Neural progenitor cell (in vitro differentiated cells): ENCODE measurements at regions not wholly inside any gene's neighbourhood (a gene's known extent, or its start where the extent isn't known, plus 50 kb on each side); places are given as distances from the start of the nearest gene placed in this dataset.
A peak's percentile ranks its signal among the peaks of the same experiment; 100 is the strongest.

ENCODE experiments used
- DNase-seq: peaks from one replicate; pipeline ENCODE4 v3.0.0-alpha.2; 2016; ENCODE audit warnings: low spot score
- H2AFZ ChIP-seq: fragments of 200-600 bp; sonication (generic); replicated peaks from 2 replicates; pipeline ENCODE4 v1.6.1; 2016; ENCODE audit warnings: antibody characterized with exemption
- H3F3A ChIP-seq: fragments of 200-600 bp; sonication (generic); 2 replicates; pipeline ENCODE4 v1.6.1; 2016; ENCODE audit warnings: antibody characterized with exemption, low read depth
- H3K27ac ChIP-seq: fragments of 200-600 bp; sonication (generic); 2 replicates; pipeline ENCODE4 v1.5.1; 2016; ENCODE audit warnings: mild to moderate bottlenecking
- H3K27me3 ChIP-seq: fragments of 200-600 bp; sonication (generic); 2 replicates; pipeline ENCODE4 v1.6.1; 2016; ENCODE audit warnings: mild to moderate bottlenecking, moderate library complexity
- H3K36me3 ChIP-seq: fragments of 200-600 bp; sonication (generic); 2 replicates; pipeline ENCODE4 v1.5.1; 2016
- H3K4me1 ChIP-seq: fragments of 200-600 bp; sonication (generic); 2 replicates; pipeline ENCODE4 v1.6.1; 2016; ENCODE audit warnings: mixed run types
- H3K4me2 ChIP-seq: fragments of 200-600 bp; sonication (generic); 2 replicates; pipeline ENCODE4 v1.6.1; 2016
- H3K4me3 ChIP-seq: fragments of 200-600 bp; sonication (generic); 2 replicates; pipeline ENCODE4 v1.5.1; 2016
- H3K79me2 ChIP-seq: fragments of 200-600 bp; sonication (generic); 2 replicates; pipeline ENCODE4 v1.6.1; 2016; ENCODE audit warnings: low read depth
- H3K9ac ChIP-seq: fragments of 200-600 bp; sonication (generic); 2 replicates; pipeline ENCODE4 v1.6.1; 2016
- H3K9me3 ChIP-seq: fragments of 200-600 bp; sonication (generic); 2 replicates; pipeline ENCODE4 v1.5.1; 2016; ENCODE audit warnings: low read depth
- H4K20me1 ChIP-seq: fragments of 200-600 bp; sonication (generic); 2 replicates; pipeline ENCODE4 v1.6.1; 2016; ENCODE audit warnings: low read depth
- H3K27ac Mint-ChIP-seq: 3 replicates; pipeline ENCODE4 v1.8.0; 2021; ENCODE audit warnings: mixed read lengths
- H3K27me3 Mint-ChIP-seq: 2 replicates; pipeline ENCODE4 v1.8.0; 2022; ENCODE audit warnings: low read depth, mild to moderate bottlenecking, inconsistent platforms, moderate library complexity, mixed read lengths; ENCODE audit not compliant: insufficient read depth
- H3K36me3 Mint-ChIP-seq: 3 replicates; pipeline ENCODE4 v1.8.0; 2021; ENCODE audit warnings: mixed read lengths
- H3K4me1 Mint-ChIP-seq: 3 replicates; pipeline ENCODE4 v1.8.0; 2021; ENCODE audit warnings: mixed read lengths
- H3K4me3 Mint-ChIP-seq: 3 replicates; pipeline ENCODE4 v1.8.0; 2021; ENCODE audit warnings: mild to moderate bottlenecking, moderate library complexity, mixed read lengths
- H3K9me3 Mint-ChIP-seq: 3 replicates; pipeline ENCODE4 v1.8.0; 2020; ENCODE audit warnings: mixed read lengths
- EZH2 ChIP-seq: fragments of 200-600 bp; sonication (generic); IDR thresholded peaks from 2 replicates; pipeline ENCODE4 v1.6.1; 2017; ENCODE audit warnings: antibody characterized with exemption, mild to moderate bottlenecking, moderate library complexity
- EZH2phosphoT487 ChIP-seq: fragments of 200-600 bp; sonication (generic); IDR thresholded peaks from 2 replicates; pipeline ENCODE4 v1.6.1; 2017; ENCODE audit warnings: antibody characterized with exemption
- TF ChIP-seq, protein P1 (sequence below): fragments of 200-600 bp; sonication (generic); IDR thresholded peaks from 2 replicates; pipeline ENCODE4 v1.5.1; 2017; ENCODE audit warnings: antibody characterized with exemption, mild to moderate bottlenecking

DNA sequence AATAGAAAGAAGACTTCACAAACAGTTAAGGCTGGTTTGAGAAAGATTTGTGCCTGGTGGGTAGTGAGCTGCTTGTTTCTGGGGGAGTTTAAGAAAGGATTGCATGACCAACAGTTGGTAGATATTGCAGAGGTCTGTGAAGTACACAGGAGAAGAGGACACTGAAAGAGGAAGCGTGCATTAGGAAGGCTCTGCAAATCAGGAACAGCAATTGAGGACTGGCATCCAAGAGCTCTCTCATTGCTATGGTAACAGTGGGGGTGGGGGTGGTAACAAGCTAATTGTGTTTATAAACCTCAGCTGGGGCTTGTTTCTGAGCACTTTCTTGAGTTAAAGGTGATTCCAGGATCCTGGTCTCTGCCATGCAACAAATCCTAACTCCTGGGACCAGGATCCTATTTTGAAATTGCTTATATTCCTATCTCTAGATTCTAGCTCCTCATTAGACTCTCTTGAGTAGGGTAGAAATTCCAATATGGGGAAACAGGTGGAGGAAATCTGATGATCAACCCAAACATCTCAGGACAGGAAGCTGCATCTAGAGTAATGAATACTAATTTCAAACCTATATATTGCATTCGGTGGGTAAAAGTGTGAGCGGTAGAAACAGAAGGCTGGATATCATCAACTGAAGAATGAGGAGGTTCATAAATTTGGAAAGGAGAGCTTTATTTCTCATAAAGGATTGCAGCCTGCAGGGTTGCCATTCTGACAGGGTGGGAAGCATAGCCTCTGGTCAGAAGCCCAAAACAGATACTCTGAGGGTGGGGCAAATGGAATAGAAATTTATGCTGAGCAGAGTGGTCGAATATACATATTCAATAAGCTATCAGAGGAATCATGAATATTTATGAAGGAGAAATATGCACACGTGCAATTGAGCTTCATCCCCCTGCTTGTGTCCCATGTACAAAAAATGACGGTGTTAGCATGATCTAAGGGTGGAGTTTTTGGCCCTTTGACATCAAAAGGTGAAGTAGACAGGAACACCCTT, 79.4 kb downstream of the PTTG1 start:
- no peaks in the 10 kb centered on the region for H3K9me3 Mint-ChIP-seq
- Histone ChIP-seq H2AFZ (peak overlapping the region; percentile 85), H3K4me1 (peaks cover 6% of the 10 kb centered on the region), H3K27ac (no peak overlapping the region), H3K36me3 (no peaks in the 10 kb centered on the region), H3K9me3 (no peaks in the 10 kb centered on the region), H3K79me2 (no peaks in the 10 kb centered on the region), H3K27me3 (no peaks in the 10 kb centered on the region), H4K20me1 (no peaks in the 10 kb centered on the region), H3K9ac (no peak overlapping the region), H3K4me3 (no peak overlapping the region), H3F3A (no peaks in the 10 kb centered on the region), H3K4me2 (peak overlapping the region; percentile 13)
- no peaks in the 10 kb centered on the region for H3K36me3 Mint-ChIP-seq
- H3K4me1 Mint-ChIP-seq: peaks cover 13% of the 10 kb centered on the region
- no peak overlapping the region for H3K27ac Mint-ChIP-seq
- no peak for TF ChIP-seq EZH2phosphoT487
- no peak for TF ChIP-seq EZH2
- TF ChIP-seq, protein P1, sequence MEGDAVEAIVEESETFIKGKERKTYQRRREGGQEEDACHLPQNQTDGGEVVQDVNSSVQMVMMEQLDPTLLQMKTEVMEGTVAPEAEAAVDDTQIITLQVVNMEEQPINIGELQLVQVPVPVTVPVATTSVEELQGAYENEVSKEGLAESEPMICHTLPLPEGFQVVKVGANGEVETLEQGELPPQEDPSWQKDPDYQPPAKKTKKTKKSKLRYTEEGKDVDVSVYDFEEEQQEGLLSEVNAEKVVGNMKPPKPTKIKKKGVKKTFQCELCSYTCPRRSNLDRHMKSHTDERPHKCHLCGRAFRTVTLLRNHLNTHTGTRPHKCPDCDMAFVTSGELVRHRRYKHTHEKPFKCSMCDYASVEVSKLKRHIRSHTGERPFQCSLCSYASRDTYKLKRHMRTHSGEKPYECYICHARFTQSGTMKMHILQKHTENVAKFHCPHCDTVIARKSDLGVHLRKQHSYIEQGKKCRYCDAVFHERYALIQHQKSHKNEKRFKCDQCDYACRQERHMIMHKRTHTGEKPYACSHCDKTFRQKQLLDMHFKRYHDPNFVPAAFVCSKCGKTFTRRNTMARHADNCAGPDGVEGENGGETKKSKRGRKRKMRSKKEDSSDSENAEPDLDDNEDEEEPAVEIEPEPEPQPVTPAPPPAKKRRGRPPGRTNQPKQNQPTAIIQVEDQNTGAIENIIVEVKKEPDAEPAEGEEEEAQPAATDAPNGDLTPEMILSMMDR: no peak
- no peak overlapping the region for H3K4me3 Mint-ChIP-seq
- peaks cover 6% of the 10 kb centered on the region for H3K27me3 Mint-ChIP-seq
- DNase-seq: peak; percentile 23

DNA sequence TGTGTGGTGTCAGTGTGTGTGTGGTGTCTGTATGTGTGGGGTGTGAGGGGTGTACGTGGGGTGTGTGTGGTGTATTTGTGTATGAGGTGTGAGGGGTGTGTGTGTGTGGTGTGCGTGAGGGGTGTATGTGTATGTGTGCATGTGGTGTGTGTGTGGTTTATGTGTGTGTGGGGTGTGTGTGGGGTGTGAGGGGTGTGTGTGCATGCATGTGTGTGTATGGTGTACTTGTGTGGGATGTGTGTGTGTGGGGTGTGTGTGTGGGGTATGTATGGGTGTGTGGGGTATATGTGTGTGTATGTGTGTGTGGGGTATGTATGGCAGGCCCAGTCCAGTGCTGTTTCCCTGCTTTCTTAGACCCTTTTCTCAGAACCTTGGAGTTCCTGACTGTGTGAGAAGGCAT, 83.3 kb downstream of the PTTG1 start:
- peaks cover 12% of the 10 kb centered on the region for H3K27me3 Mint-ChIP-seq
- Histone ChIP-seq H4K20me1 (no peaks in the 10 kb centered on the region), H3F3A (no peaks in the 10 kb centered on the region), H3K9me3 (no peaks in the 10 kb centered on the region), H3K9ac (no peak overlapping the region), H3K27me3 (no peaks in the 10 kb centered on the region), H3K4me2 (no peak overlapping the region), H3K27ac (no peak overlapping the region), H2AFZ (no peak overlapping the region), H3K79me2 (no peaks in the 10 kb centered on the region), H3K4me1 (peaks cover 6% of the 10 kb centered on the region), H3K4me3 (no peak overlapping the region), H3K36me3 (no peaks in the 10 kb centered on the region)
- TF ChIP-seq EZH2phosphoT487 (no peak), EZH2 (no peak)
- TF ChIP-seq, protein P1: no peak
- no peaks in the 10 kb centered on the region for H3K9me3 Mint-ChIP-seq
- H3K4me3 Mint-ChIP-seq: no peak overlapping the region
- no peak for DNase-seq
- H3K36me3 Mint-ChIP-seq: no peaks in the 10 kb centered on the region
- no peak overlapping the region for H3K27ac Mint-ChIP-seq
- peaks cover 28% of the 10 kb centered on the region for H3K4me1 Mint-ChIP-seq

DNA sequence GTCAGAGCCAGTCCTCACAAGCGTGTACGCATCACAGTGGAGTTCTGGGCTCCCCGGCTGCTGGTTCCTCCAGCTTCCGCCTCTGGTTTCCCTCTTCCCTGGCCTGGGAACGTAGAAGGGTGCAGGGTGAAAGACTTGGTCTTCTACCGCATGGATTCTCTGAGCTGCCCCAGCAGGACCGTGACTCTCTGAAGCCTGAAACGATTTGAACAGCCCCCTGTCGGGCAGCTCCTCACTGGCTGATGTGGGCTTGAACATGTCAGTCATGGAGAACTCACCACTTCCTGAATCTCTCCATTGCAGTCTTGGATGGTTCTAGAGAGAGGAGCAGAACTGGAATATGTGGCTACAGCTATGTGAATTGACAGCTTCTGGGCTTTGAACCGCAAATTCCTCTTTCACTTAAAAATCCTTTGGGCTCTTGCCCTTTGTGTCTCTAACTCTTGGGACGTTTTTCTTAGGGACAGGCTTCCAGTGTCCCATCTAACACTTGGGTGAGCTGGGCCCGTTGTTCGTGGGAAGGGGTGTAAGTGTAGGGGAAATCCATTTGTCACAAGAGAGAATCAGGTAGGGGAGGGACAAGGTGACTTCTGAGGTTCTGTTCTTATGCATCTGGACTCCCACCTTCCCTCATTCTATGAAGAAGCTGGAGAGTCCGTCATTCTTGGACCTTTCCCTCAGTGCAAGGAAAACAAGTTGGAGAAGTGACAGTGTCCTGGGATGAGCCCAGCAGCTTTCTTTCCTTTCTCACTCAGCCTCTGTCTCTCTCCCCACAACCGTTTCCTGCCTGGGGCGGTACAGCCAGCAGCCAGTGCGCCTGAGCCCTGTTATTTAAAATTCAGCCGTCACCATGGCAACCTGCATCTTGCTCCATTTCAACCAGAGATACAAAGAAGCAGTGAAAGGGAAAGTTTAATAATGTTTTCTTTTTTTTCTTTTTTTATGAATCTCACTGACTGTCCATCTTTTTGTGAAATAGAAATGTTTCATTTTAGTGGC, 84.7 kb downstream of the PTTG1 start:
- no peaks in the 10 kb centered on the region for H4K20me1 ChIP-seq
- H2AFZ ChIP-seq: no peak overlapping the region
- H3K9me3 Mint-ChIP-seq: no peaks in the 10 kb centered on the region
- no peak overlapping the region for H3K9ac ChIP-seq
- no peaks in the 10 kb centered on the region for H3K79me2 ChIP-seq
- no peaks in the 10 kb centered on the region for H3K4me1 ChIP-seq
- H3K4me2 ChIP-seq: no peak overlapping the region
- peak overlapping the region; percentile 10 for H3K27ac Mint-ChIP-seq
- DNase-seq: peak; percentile 23
- peaks cover 24% of the 10 kb centered on the region for H3K4me1 Mint-ChIP-seq
- H3K27ac ChIP-seq: no peak overlapping the region
- H3K36me3 Mint-ChIP-seq: no peaks in the 10 kb centered on the region
- no peaks in the 10 kb centered on the region for H3K9me3 ChIP-seq
- no peaks in the 10 kb centered on the region for H3K27me3 ChIP-seq
- H3K27me3 Mint-ChIP-seq: peaks cover 11% of the 10 kb centered on the region
- no peak overlapping the region for H3K4me3 Mint-ChIP-seq
- no peak overlapping the region for H3K4me3 ChIP-seq
- TF ChIP-seq, protein P1: no peak
- TF ChIP-seq EZH2 (no peak), EZH2phosphoT487 (no peak)
- no peaks in the 10 kb centered on the region for H3F3A ChIP-seq
- H3K36me3 ChIP-seq: no peaks in the 10 kb centered on the region
